ENCODE measurements at regions not wholly inside any gene's neighbourhood (a gene's known extent, or its start where the extent isn't known, plus 50 kb on each side); places are given as distances from the start of the nearest gene placed in this dataset.
"Not testable (repeated sequence)": the region's sequence is repeated elsewhere in the genome, so short reads cannot be mapped to it uniquely, and the experiment has no call there.

DNA sequence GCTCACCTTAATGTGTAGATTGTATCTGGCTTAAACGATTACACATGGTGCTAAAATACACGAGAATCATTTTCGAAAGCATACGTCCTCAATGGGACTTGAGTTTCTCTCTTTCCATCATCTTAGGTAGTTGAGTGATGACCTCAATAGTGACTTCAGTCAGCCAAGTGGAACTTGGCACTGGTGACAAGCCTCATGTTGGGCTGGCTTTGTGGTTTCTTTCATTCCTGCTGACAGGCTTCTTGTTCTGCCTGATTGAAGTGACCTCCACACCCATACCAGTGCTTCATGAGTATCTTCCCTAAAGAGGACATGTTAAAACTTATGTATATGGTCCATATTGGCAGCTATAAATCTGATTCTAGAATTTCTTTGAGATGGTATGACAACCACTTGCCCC is 159.1 kb upstream of the WDR1 start:
- no peak for DNase-seq

DNA sequence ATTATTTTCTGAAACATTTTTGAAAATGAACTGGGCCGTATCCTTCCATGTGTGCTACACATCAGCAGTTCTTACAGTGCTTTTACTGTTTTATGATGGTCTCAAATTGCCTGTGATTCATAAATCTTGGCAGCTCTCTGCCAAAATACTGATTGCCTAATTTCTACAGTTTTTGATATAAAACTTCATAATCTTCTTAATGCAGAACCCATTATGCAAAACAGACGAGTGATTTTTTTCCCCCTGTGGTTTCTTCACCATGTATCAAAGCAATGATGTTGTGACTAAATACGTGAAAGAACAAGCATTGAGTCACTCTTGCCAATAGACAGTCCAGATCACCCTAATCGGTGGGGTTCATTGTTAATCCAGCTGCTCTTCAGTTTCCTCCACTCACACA is 156.4 kb upstream of the WDR1 start:
- DNase-seq, result no peak

DNA sequence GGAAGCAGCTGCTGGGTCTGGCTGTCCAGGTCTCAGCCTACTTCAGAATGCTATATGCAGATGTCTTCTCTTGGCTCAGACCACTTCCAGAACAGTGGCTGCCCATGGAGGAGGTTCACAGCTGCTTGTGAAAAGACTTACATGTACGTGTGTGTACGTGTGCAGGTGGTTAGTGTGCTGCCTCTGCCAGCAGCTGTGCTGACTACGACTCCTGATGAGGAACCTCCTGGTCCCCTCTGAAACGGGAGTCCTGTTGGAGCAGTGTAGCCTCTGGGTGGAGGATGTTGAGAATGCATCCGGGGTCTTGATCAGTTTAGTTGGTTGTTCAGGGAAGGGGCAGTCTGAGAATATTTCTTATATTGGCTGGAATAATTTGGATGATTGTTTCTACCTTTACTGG is 155.9 kb upstream of the WDR1 start:
- no peak for DNase-seq

DNA sequence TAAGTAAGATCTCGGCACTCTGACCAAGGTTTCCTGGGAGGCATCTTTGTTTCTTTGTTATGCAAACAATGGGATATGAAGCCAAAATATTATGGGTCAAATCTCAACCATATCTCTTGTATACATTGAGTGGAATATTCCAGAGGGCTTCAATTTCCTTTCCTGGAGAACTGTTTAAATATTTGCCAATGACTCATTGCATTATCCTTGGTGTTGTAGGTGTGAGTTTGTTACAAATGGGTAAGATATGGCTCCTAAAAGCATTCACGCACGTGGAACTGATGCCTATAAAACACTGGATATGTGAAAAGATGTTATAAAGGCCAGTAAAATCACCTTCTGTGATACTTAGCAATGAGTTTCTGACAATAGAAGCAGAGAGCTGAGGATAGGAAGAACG is 150.5 kb upstream of the WDR1 start:
- DNase-seq, result no peak

DNA sequence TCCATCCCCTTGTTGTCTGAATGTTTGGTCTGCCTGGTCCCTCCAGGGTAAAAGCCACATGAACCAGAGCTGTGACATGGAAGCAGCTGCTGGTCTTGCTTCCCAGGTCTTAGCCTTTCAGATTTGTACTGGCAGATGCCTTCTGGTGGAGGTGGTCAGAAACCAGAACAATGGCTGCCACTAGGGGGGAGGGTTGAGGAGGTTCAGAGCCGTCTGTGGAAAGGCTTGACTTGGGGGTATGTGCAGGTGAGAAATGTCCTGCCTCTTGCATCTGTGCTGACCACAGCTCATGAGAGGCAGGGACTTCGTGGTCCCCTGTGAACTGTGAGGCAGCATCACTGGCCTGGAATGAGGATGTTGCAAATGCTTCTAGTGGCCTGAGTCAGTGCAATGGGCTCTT is 144.2 kb upstream of the WDR1 start:
- DNase-seq, result no peak

DNA sequence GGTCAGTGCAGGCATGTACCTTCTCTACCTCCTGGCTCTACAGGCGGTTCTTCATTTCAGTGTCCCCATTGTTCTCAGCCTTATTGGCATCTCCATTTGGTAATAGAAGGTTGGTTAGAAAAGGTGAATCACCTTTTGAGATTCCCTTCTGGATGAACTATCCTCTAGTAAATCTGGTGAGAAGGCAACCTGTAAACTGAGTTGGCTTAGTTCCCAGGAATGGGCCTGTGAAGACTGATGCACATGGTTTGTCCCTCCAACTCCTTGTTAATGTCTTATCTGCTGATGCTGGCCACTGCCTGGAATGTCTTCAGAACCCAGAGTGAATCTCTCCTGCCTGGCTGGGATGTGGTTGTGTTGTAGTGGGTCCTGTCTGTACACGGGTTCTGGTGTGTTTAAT is 143.4 kb upstream of the WDR1 start:
- no peak for DNase-seq

DNA sequence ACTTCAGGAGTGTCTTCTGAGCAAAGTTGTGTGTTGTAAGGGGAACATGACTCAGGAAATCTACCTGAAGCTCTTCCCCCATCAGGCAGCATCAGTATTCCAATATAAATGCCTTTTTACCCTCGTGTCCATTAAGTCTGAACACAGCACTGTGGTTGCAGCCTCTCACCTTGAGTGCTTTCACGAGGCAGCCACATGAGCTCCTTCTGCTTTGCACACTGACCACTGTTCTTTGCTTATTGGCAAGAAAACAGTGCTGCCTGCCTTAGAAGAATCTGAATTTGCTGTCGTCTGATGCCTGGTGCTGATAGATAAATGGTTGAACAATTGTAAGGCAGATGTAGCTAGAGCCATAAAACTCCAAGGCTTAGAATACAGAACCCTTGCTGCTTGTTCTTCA is 139.6 kb upstream of the WDR1 start:
- DNase-seq, result no peak

DNA sequence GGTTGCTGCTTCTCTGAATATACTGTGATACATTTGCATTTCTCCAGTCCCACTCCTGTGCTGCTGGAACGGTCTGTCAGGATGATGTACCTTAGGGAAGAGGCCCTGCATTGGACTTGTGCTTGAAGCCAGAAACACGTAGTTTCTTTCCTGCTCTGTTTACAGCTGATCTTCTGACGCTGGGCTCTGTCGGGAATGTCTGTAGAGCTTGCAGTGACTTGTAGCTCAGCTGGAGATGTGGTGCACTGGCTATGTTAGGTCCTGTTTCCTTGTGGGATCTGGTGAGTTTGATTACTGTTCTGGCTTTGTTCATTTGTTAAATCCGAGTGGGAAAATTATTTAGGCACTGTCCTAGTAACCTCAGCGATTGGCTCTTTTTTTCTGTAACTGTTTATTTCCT is 137.2 kb upstream of the WDR1 start:
- no peak for DNase-seq

DNA sequence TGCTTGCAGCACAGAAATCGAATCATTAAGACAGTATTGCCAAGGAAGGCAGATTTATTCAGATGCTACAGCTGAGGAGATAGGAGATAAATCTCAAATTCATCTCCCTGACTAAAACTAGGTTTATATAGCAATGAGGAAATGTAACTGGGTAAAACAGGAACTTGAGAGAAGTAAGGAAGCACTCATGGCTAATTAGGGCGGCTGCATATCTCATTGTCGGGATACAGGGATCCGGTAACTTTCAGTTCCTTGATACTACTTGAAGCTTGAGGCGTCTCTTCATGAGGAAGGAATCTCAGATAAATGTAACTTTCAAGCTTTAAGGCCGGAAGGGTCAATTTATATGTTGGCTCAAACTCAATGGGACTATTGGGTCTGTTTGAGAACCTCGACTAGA is 129.2 kb upstream of the WDR1 start:
- no peak for DNase-seq

DNA sequence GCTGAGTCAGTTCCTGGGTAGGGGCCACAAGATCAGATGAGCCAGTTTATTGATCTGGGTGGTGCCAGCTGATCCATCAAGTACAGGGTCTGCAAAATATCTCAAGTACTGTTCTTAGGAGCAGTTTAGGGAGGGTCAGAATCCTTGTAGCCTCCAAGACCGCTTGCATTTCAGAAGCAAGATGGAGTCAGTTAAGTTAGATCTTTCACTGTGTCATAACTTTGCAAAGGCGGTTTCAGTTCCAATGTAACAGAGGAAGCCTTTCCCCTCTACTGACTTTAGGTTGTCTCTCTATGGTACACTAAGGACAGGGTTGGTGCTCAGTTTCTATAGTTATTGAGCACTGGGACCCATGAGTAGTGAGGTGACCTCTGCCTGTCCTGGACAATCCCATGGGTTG is 127.3 kb upstream of the WDR1 start:
- DNase-seq, result no peak

DNA sequence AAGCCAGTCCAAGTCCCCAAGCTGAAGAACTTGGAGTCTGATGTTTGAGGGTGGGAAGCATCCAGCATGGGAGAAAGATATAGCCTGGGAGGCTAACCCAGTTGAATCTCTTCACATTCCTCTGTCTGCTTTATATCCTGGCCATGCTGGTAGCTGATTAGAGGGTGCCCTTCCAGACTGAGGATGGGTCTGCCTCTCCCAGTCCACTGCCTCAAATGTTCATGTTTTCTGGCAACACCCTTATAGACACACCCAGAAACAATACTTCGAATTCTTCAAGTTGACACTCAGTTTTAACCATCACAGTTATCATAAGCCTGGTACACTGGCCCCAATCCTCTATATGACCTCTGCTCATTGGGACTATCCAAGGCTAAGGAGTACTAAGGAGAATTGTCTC is 124.1 kb upstream of the WDR1 start:
- no peak for DNase-seq

DNA sequence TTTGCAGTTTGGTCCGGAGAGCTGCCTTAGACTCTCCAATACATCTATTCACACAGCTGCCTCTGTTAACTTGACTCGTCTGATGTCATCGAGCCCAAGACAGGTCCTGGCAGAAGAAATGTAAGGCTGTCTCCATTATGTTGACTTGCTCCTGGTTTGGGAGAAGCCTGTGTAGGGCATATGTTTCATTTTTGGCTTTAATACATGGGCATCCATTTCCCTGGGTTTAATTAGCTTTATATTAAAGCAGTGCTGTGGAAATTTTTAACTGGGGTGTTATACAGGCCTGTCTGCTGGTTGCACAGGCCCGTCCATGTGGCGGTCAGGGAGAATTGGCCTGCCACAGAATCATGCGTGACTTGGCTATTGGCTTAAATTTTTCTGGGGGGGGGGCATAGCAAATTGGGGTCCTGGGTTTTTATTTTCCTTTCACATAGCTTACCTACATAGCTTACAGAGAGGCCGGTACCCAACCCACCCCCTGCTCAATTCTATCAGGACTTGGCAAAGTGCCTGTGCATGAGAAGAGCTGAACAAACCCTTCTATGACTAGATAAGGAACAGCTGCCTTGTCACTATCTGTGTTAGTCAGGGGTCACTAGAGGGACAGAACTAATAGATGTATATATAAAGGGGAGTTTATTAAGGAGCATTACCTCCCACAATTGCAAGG is 123.5 kb upstream of the WDR1 start:
- no peak for DNase-seq

DNA sequence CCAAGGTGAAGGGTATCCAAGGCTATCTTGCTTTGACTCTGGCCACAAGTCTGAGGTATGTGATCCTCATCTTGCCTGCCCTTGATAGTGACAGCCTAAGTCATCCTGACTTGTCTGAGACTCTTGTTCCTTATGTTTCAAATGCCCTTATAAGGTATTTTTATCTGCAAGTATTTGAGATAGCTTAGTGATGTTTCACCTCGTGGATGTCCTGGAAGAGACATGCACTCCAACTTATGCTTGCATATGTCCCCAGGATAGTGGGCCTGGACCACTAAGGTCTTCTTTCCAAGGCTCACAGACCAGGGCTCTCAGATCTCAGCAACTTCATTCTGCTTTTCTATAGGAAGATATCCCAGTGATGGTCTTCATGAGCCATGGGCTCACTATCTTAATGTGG is 120.5 kb upstream of the WDR1 start:
- no peak for DNase-seq

DNA sequence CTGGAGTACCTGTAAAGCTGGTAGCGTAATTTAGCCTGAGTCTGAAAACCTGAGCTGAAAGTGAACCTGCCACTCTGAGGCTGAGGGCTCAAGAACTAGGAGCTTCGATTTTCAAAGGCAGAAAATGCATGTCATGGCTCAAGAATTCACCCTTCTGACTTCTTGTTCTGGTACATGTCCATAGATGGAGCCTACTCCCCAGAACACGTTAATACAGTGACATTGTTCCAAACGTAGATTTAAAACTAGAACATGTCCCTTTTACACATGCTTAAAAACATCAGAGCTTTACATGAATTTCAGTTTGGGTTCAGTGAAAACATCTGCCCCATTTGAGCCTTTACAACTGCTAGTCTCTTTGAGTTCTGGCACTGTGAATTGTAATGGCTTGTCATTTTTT is 115.5 kb upstream of the WDR1 start:
- DNase-seq, result no peak

DNA sequence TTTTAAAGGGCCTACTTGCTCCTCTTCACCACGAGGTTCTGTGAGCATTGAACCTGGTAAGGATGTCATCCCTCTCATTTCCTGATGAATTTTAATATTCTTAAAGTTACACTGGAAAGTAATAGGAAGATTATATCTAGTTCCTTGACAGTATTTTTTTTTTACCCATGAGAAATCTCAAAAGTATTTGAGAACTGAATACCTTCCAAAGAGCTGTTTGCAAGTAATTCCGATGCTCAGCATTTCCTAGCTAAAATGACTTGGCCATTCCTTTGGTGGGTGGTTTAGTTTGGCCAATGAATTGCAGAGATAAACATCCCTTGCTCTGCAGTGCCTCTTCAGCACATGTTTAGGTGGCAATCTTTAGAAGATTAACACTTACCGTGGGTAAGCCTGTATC is 110.2 kb upstream of the WDR1 start:
- DNase-seq, result no peak

DNA sequence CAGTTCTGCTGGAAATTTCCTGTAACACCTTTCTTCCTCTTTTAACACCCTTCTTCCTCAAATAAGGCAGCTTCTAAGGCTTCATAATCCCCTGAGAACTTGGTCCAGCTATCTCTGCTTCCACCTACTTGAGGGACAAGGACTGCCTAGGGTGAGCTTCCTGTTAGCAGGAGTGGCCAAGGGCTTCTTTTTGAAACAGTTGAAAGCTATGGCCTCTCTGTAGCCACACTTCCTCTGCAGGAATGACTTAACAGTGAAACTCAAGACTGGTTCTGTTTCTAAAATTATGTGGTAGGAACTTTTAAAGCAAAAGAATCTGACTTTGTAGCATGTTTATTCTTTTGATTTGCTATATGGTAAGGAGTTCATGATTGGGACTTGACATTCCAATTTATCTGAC is 108.5 kb upstream of the WDR1 start:
- no peak for DNase-seq

DNA sequence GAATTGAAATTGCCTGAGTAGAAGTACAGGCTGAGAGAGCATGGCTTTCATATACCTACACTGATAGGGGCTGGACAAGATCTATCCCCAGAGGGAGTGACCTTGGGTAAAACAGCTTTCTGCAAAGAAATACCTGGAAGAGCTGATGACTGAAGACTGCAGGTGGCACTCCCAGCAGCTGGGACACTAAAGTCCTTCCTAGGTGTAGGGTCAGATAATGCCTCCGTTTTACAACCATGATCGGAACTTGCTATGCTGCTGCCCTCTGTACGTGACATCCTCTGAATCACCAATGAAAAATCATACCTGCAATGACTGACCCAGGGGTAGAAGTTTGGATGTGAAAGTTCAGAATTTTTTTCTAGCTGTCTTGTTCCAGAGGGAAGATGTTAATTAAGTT is 107.2 kb upstream of the WDR1 start:
- DNase-seq, result no peak

DNA sequence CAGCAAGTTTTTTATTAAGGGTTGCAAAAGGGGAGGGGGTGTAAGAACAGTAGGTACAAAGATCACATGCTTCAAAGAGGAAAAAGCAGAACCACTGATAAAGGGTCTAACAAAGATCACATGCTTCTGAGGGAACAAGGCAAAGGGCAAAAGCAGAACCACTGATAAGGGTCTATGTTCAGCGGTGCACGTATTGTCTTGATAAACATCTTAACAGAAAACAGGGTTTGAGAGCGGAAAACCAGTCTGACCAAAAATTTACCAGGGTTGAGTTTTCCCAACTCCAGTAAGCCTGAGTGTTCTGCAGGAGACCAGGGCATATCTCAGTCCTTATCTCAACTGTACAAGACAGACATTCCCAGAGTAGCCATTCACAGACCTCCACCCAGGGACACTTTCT is 96.9 kb upstream of the WDR1 start:
- DNase-seq, result not testable (repeated sequence)

DNA sequence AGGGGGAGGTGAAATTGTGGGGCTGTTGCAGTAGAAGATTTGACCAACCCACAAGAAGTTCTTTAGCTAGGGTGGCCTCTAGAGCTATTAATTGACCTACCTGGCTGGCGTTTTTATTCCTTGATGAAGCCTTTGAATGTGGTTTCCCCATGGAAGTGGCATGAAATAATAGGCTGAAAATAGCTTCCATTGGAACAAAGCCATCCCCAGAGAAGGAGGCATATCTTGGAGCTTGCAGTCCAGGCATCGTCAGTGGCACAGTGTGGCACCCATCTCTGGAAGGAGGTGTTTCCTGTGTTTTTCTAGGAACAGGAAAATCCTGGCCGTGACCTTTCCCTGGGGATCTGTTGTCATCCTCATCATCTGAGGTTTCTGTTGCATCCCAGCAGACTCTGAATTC is 96.3 kb upstream of the WDR1 start:
- DNase-seq, result no peak

DNA sequence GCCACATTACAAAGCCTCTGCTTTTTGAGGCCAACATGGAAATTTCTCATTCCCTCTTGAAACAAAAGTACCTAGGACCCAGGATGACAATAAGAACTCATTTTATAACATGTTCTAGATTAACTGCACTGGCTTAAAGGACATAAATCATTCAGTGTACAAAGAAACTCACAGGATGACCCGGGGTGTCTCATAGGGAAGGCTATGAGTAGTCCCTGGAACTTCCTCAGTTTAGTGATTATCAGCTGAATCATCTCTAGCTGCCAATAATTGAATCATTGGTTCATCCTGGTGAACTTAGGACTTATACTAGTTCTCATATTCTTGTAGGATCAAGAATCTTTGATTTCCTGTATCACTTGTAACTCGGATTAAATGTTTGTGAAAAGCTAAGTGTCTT is 95.8 kb upstream of the WDR1 start:
- no peak for DNase-seq

DNA sequence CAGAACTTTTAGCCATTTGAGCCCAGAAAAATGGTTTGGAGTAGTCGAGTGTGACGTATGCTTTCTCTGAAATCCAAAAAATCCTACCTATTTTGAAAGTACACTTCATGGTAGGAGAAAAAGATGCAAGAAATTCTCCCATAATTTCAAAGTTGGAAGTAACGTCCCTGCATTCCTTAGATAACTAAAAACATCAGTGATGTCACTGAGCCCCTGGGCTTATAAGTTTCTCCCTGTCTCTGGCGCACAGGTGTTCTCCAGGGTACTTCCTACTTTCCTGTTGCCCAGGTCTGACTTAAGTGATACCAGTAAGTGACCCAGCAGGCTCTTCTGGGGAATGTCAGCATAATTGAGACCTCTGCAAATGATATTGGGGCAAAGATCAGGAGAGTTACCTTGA is 90.5 kb upstream of the WDR1 start:
- no peak for DNase-seq

DNA sequence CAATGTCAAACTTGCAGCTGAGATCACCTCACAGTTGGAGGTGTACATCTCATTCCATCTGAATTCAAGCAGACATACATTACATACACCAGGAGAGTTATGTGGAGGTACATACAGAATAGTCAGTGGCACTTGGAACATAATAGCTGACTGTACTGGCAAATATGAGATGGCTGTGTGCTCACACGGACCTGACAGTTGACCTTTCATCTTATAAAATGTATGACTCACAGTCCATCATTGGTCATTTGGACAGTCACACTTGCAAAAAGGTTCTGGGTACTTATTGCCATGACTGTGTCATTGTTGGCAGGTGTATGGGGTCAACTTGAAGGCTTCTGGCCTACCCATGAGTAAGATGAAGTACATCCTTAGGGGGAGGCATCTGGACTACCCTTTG is 88.6 kb upstream of the WDR1 start:
- no peak for DNase-seq

DNA sequence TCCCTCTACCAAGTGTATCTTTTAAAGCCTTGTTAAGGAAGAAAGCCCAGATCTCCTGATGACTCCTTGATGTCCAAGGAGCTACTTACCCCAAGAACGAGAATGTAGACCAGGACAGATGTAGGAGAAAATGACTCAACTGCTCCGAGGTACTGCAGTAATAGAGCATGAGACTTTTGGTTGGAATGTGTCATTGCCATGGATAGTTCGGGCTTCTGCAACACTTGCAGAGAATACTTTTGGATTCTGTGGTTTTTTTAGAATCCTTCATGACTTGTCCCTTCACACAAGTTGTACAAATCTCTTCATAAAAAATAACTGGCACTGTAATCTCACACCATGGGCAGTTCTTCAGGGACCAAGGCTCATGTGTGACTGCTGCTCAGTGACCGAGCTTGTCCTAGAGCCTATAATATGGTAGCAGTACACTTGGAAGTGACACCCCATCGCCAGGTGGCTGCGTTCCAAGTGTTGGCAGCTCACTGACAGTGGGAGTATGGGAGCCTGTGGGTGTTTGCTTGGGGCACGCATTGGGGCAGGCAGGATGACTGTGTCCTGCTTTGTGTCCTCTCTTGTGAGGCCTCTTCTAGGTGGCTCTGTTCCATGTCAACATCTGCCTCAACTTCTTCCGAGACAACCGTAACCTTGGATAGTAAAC is 87.9 kb upstream of the WDR1 start:
- no peak for DNase-seq

DNA sequence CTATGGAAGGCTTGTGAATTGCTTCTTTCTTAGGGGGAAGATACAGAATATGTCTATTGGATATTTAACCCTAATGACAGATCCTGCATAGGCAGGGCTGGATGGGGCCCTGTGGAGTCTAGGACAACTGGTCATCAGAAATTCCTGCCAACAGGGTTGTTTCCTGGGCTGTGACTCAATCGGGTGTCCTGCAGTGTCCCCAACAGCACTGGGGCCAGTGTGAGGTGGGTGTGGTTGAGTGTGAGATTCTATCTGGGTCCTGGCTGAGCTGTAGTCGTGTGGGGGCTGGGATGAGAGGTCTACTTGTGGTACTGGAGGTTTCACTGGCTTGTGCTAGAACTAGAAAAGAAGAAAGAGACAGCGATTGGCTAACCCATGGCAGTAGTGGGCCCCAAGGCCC is 87.3 kb upstream of the WDR1 start:
- DNase-seq, result no peak
